SKM-1 treated with dmso at 0.1 percent for 144 hours (cell line): ENCODE measurements at regions not wholly inside any gene's neighbourhood (a gene's known extent, or its start where the extent isn't known, plus 50 kb on each side); places are given as distances from the start of the nearest gene placed in this dataset.
A peak's percentile ranks its signal among the peaks of the same experiment; 100 is the strongest.
"Not testable (repeated sequence)": the region's sequence is repeated elsewhere in the genome, so short reads cannot be mapped to it uniquely, and the experiment has no call there.

ENCODE experiments used
- DNase-seq: peaks from one replicate; lab custom pipeline; 2025; ENCODE audit not compliant: unreplicated experiment; lab: John Stamatoyannopoulos, UW

- DNase-seq = no peak
Observed at GRCh38 chr11:33532257-33532656, 168.4 kb downstream of the C11orf91 start.

DNA sequence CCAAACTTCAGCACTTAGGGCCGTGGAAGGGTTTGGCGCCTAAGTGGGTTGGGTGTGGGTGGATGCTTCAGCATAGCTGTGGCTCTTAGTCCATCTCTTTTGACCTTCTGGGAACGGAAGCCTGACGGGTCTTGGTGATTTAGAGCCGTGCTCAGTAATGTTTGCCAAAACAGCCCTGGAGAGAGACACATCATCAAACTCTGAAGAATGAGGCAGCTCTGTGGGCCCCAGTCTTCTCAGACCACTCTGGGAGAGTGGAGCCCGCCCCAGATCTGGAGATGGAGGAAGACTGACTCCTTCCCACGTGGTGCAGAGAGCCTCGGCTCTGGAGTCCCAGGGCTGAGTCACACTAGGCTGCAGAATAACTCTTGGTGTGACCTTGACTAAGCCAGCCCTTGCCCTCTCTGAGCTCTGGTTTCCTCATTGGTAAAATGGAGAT is 168.9 kb downstream of the C11orf91 start:
- no peak for DNase-seq

DNA sequence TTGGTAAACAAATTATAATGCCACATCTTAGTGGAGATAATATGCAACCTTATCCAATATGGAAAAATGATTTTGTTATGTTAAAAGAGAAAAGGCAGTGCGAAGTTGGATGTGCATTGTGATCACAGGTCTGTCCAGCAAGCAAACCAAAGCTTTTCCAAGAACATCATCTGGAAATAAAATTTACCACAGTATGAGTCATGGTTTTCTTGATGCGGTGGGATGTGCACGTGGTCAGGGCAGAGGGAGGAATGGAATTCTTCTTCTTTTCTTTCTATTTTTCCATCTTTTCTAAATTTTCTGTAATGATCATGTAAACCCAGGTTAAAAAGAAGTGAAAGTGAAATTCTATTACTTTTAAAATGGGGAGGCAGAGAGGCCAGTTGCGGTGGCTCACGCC is 169.8 kb downstream of the C11orf91 start:
- DNase-seq = no peak

GRCh38 chr11:33529461-33529860 is 171.2 kb downstream of the C11orf91 start:
- no peak for DNase-seq

- not testable (repeated sequence) for DNase-seq
Observed at GRCh38 chr11:33527738-33528137, 172.9 kb downstream of the C11orf91 start.

DNA sequence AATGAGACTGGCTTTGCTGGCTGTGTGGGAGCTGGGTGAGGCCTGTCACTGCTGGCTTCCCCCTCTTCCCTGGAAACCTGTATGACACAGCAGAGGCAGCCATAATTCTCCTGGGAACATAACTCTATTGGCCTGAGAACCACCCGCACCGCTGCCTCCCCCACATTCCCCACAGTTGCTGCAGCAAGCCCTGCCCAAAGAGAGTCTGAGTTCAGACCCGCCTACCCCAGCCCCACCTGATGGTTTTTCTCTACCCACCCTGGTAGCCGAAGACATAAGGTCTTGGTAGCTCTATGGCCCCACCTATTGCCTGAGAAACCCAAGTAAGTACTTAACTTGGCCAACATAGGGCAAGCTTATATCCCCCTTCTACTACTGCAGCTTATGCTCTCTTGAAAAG is 174.8 kb downstream of the C11orf91 start:
- no peak for DNase-seq

- no peak for DNase-seq
Observed at GRCh38 chr11:33521384-33521783, 179.2 kb downstream of the C11orf91 start.

DNA sequence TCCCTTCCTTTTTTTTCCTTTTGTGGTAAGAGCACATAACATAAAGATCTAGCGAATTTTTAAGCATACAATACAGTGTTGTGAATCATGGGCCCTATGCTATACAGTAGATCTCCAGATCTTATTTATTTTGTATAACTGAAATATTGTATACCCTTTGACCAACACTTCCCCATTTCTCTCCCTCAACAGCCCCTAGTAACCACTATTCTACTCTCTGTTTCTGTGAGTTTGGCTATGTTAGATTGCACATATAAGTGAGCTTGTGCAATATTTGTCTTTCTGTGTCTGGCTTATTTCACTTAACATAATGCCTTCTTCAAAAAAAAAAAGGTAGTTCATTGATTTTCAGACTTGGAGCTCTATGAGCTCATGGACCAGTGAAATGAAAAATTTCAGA is 180.5 kb downstream of the C11orf91 start:
- peak; percentile 11 for DNase-seq

DNA sequence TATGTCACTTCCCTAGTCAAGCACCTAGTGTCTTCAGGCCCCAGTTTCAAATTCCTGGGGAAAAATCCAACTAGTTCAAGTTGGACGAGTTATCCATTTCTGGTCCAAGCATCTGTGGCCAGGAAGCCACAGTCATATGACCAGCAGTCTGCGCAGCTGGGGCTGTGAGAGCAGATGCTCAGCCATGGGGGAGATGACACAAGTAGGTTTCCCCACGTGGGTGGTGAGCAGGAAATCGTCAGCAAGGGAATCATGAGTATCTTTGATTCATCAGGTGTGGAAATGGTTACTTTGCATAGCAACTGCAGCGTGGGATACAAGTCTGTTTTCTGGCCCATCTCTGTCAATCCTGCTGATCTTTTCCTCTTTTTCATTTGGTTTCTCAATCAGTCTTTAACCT is 185.3 kb downstream of the C11orf91 start:
- no peak for DNase-seq

DNA sequence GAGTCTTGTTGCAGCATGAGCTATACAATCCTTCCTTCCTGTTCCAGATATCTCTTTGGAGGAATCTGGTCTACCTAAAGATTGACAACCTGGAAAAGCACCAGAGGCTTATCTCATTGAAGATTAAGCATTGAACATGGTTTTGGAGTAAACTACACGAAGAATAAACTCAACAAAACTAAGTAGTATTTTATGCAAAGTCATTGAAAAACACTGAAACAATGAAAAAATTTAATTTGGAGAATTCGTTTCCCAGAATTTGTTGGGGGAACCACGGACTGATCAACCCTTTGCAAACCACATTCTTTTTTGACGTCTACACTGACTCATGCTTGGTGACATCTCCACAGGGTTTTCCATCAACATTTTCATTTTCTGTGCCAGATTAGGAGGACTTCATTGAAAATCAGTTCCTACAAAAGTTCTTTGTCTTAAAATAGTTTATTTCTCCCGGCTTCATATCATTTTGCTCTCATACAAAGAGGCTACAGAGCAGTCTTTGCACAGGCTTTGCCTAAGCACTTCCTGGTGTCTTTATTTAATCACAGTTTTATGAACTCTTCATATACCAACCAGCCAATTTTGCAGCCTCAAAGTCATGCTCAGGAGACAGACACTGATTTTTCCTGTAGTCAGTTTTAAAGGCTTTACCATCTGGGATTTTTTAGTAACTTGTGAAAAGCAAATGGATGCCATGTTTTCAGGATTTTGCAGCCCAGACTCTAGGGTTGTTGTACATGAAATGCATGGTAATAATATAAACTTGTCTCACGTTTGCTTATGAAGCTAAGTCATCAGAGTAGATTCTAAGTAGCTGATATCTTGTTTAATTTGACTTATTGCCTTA is 186.3 kb downstream of the C11orf91 start:
- DNase-seq = no peak

GRCh38 chr11:33509632-33510031 is 191.0 kb downstream of the C11orf91 start:
- DNase-seq = no peak

DNA sequence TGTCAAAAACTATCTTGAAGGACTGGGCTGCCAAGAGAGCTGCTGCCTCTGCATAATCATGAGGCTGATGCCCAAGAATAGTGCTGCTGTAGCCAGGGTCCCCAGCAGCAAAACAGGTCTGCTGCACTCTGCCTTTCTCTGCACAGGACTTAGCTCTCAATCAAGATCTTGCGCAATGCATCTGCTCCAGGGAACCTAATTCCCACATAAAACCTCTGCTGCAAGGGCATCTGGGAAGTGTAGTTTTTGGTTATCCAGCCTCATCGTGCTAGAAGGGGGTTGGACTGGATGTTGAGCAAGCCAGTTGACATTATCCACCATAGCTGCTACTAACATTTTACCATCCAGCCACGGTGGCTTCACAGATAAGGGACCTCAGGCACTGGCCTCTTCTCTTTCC is 192.7 kb downstream of the C11orf91 start:
- no peak for DNase-seq

DNA sequence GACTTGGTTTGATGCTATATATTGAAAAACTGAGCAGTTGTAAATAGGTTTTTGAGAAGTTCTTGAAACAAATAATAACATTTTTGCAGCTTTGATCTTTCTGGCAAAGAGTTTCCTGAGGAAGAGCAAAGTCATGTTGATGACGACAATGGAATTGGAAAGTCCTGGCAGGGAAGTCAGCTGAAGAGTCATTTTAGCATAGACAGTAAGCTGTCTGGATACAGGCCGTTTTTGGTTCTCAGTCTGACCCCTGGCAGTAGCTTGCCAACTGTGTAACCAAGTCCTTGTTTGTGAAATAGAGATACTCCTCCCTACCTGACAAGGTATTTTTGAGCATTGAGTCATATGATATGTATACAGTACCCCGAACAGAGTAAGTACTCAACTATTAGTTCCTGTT is 193.3 kb downstream of the C11orf91 start:
- no peak for DNase-seq

GRCh38 chr11:33505093-33505492 is 195.5 kb downstream of the C11orf91 start:
- no peak for DNase-seq

DNA sequence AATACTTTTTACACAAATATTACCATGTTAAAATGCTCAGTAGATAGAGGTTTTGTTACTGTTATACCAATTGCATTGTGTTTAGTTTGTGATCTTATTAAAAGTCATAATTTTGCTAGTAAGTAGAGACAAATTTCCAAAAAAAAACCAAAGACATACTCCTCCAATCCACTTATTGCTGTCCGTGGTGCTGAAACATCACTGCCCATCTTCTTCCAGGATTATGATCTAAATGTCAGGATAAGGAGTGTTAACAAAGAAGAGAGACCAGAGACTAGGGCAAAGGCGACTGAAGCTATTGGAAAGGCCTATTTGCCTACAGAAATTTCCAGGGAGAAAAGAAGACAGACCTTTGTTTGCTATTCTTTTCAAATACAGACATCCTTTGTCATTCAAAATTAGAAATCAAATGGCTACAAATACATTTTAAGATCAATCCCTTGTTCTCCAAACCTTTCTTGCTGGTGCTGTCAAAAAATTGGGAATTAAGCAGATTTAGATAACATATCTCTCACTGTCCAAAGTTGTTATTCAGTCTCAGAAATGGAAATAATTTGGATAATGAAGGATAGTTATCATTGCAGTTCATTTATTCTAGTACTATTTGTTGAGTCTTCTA is 199.7 kb downstream of the C11orf91 start:
- DNase-seq = no peak

GRCh38 chr11:33500332-33500731 is 200.3 kb downstream of the C11orf91 start:
- DNase-seq = no peak

DNA sequence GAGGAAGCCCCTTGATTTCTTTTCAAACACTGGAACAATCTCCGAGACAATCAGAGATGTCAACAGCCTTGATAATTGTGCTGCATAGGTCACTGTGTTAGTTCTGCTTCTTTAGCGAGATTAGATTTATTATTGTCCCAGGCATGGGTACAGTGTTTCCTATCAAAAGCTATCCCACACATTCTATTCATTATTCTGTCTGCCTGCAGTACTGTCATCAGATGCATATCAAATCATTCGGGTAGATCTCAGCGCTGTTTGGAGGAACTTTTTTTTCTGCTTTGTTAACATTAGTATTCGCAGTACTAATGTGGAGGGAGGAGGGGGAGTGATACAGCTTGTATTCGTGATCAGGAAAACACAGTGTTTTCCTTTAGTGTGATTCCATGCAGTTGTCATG is 208.0 kb downstream of the C11orf91 start:
- no peak for DNase-seq

DNA sequence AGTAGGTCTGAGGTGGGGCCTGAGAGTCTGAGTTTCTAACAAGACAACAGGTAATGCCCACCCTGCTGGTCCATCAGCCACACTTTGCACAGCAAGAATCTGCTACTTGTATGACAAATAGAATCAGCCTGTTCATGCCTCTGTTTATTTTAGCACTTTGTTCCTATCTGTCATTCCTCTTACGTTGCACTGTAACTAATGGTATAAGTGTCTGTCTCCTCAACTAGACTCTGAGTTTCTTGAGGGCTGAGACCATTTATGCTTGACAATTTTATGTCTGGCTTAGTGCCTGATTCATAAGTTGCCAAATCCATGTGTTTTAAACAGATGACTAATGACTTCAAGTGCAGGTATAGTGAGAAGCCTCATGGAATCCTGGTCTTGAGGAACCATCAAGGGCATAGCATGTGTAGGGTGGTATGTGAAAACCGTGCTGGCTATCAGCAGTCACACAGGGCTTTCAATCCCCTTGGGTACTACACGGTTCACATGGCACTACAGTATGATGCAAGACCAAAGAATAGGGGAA is 209.7 kb downstream of the C11orf91 start:
- no peak for DNase-seq

- DNase-seq = no peak
Observed at GRCh38 chr11:33488971-33489370, 211.7 kb downstream of the C11orf91 start.

GRCh38 chr11:33480626-33481025 is 220.0 kb downstream of the C11orf91 start:
- no peak for DNase-seq

DNA sequence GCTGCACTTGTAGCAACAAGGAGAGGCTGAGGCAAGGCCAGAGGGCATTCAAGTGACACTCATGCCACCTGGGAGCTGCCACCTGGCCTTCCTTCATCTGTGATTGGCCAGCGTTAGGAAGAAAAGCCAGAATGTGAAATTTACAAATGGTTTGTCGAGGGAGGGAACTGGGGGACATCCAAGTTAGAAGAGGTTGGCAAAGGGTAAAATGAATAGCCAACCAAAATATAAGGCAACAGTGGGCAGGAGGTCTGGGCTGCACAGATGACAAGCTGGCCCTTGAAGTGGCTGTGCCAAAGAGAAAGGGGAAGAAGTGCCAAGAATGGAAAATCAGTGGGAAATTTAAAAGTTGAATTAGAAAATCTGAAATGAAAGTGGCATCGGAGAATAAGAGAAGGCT is 221.4 kb downstream of the C11orf91 start:
- no peak for DNase-seq

GRCh38 chr11:33478111-33478573 is 221.0 kb downstream of the HIPK3 start:
- no peak for DNase-seq
